Stomach (tissue), 8 donors: ENCODE measurements at regions not wholly inside any gene's neighbourhood (a gene's known extent, or its start where the extent isn't known, plus 50 kb on each side); places are given as distances from the start of the nearest gene placed in this dataset.
"Not testable (repeated sequence)": the region's sequence is repeated elsewhere in the genome, so short reads cannot be mapped to it uniquely, and the experiment has no call there.

Experiments used
- DNase-seq, 2 donors: peaks; one replicate each; pipeline versions ENCODE4 v3.0.0 to v3.0.0-alpha.2; 2013 to 2019
- H3K27ac ChIP-seq, 5 donors: fragments of 200-600 bp in 4 of 5; sonication (generic) in 4 of 5; one replicate each; pipeline ENCODE4 v1.5.1; 2013 to 2019; ENCODE audit warnings: mild to moderate bottlenecking in 1 of 5, moderate library complexity in 1 of 5
- H3K27me3 ChIP-seq, 3 donors: fragments of 200-600 bp; sonication (generic); one replicate each; pipeline ENCODE4 v1.5.1; 2017 to 2019; ENCODE audit warnings: mixed run types in 1 of 3
- H3K36me3 ChIP-seq, 4 donors: fragments of 200-600 bp; sonication (generic); 1 replicate in 3 of 4; 2 replicates in 1 of 4; pipeline ENCODE4 v1.5.1; 2016 to 2019
- H3K4me1 ChIP-seq, 4 donors: fragments of 200-600 bp; sonication (generic); one replicate each; pipeline ENCODE4 v1.5.1; 2016 to 2019
- H3K4me3 ChIP-seq, 4 donors: fragments of 200-600 bp; sonication (generic) in 3 of 4; one replicate each; pipeline ENCODE4 v1.5.1; 2016 to 2019; ENCODE audit warnings: mild to moderate bottlenecking in 1 of 4
- H3K9me3 ChIP-seq, 4 donors: fragments of 200-600 bp; sonication (generic); one replicate each; pipeline ENCODE4 v1.5.1; 2016 to 2019
- CTCF ChIP-seq, 7 experiments: fragments of 450-650 bp in 4 of 7; fragments of 200-600 bp in 3 of 7; sonication (generic) in 3 of 7; IDR thresholded peaks; one replicate each; pipeline ENCODE4 v1.5.1; 2016 to 2019; ENCODE audit warnings: antibody characterized with exemption in 7 of 7, control low read depth in 2 of 7, mild to moderate bottlenecking in 1 of 7
- EP300 ChIP-seq: sonication (generic); formaldehyde crosslinking; IDR thresholded peaks from one replicate; pipeline ENCODE4 v1.6.1; 2017; ENCODE audit warnings: antibody characterized with exemption
- POLR2A ChIP-seq, 4 donors: fragments of 450-650 bp; IDR thresholded peaks; one replicate each; pipeline ENCODE4 v1.6.1; 2016; ENCODE audit warnings: antibody characterized with exemption in 4 of 4, control low read depth in 2 of 4, mild to moderate bottlenecking in 1 of 4, moderate library complexity in 1 of 4
- POLR2AphosphoS5 ChIP-seq, 3 donors: sonication (generic); formaldehyde crosslinking; IDR thresholded peaks; one replicate each; pipeline ENCODE4 v1.6.1; 2016; ENCODE audit warnings: antibody characterized with exemption in 3 of 3
- WGBS, 5 donors: extraction: QIAGEN DNeasy Blood & Tissue Kit in 3 of 5; methylation state at CpG; one replicate each; pipeline versions ENCODE4 v1.1.5 to v1.1.7; 2013 to 2018; 5-methylcytosine and 5-hydroxymethylcytosine counted together
- intact Hi-C: fragments of 100-400 bp; cut with DNase I; formaldehyde crosslinking; loops from one replicate; pipeline ENCODE4 v1.15.1; 2023; ENCODE audit warnings: low total_unique reads
- donor health status: healthy with polysubstance abuse.
- donor health status: Bipolar disorder and iron deficiency.
- donor health status: healthy.

- WGBS, 5 donors = 78 to 95% (median 84%) methylated on average over 1 of the region's 1 CpG
- TF ChIP-seq POLR2A (IDR thresholded peaks at IDR 0.05) (no peak), POLR2AphosphoS5 (IDR thresholded peaks at IDR 0.05) (no peak), CTCF (IDR thresholded peaks at IDR 0.05) (no peak), EP300 (no peak)
- no peak overlapping the region for H3K4me3 ChIP-seq
- no peak for DNase-seq
- H3K36me3 ChIP-seq = no peaks in the 10 kb centered on the region
- intact Hi-C loops = no loop called here
- no peak overlapping the region for H3K27ac ChIP-seq
- no peaks in the 10 kb centered on the region for H3K9me3 ChIP-seq
- H3K27me3 ChIP-seq = no peaks in the 10 kb centered on the region
- H3K4me1 ChIP-seq = peaks cover 0 to 7% (median 0%) of the 10 kb centered on the region in 4 donors
These were observed 126.1 kb upstream of the RASA1 start for GRCh38 chr5:87141544-87141943.

DNA sequence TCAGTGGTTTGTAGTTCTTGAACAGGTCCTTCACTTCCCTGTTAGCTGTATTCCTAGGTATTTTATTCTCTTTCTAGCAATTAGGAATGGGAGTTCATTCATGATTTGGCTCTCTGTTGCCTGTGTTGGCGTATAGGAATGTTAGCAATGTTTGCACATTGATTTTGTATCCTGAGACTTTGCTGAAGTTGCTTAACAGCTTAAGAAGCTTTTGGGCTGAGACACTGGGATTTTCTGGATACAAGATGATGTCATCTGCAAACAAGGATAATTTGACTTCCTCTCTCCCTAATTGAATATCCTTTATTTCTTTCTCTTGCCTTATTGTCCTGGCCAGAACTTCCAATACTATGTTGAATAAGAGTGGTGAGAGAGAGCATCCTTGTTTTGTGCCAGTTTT is 121.8 kb upstream of the RASA1 start:
- H3K36me3 ChIP-seq, H3K27me3 ChIP-seq, DNase-seq, H3K9me3 ChIP-seq, H3K27ac ChIP-seq, H3K4me1 ChIP-seq, H3K4me3 ChIP-seq, intact Hi-C loops: not testable (repeated sequence)
- 43 to 82% (median 53%) methylated on average over 1 of the region's 1 CpG for WGBS, 5 donors

DNA sequence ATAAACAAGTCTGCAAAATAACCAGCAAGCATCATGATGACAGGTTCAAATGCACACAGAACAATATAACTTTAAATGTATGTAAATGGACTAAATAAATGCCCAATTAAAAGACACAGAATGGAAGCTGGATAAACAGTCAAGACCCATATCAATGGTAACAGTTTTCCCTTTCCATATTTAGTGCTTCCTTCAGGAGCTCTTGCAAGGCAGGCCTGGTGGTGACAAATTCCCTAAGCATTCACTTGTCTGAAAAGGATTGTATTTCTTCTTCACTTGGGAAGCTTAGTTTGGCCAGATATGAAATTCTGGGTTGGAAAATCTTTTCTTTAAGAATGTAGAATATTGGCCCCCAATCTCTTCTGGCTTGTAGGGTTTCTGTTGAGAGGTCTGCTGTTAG is 120.2 kb upstream of the RASA1 start:
- no peaks in the 10 kb centered on the region for H3K4me1 ChIP-seq
- peaks cover 0 to 4% (median 0%) of the 10 kb centered on the region in 3 donors for H3K27me3 ChIP-seq
- H3K4me3 ChIP-seq = no peak overlapping the region
- no peaks in the 10 kb centered on the region for H3K36me3 ChIP-seq
- H3K9me3 ChIP-seq = peaks cover 0 to 10% (median 0%) of the 10 kb centered on the region in 4 donors
- DNase-seq = no peak
- intact Hi-C loops = no loop called here
- no peak for TF ChIP-seq POLR2AphosphoS5 (IDR thresholded peaks at IDR 0.05)
- no peak for TF ChIP-seq EP300
- no peak for TF ChIP-seq POLR2A (IDR thresholded peaks at IDR 0.05)
- no peak for TF ChIP-seq CTCF (IDR thresholded peaks at IDR 0.05)
- no peak overlapping the region for H3K27ac ChIP-seq

DNA sequence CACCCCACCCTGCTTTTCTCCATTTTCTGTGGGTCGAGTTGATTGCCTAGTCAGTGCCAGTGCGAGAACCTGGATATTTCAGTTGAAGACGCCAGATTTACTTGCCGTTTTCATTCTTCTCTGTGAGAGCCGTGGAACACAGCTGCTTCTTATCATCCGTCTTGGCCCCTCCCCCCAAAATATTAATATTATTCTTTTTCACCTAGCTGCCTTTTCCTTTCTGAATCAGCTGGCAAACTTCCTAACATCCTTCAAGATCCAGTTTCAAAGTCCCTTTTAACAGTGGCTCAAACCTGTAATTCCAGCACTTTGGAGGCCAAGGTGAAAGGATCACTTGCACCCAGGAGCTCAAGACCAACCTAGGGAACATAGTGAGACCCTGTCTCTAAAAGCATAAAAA is 117.1 kb upstream of the RASA1 start:
- no peak for DNase-seq
- Histone ChIP-seq H3K36me3 (no peaks in the 10 kb centered on the region), H3K4me3 (no peak overlapping the region), H3K27ac (no peak overlapping the region), H3K9me3 (peaks cover 0 to 10% (median 0%) of the 10 kb centered on the region in 4 donors), H3K27me3 (peaks cover 0 to 4% (median 0%) of the 10 kb centered on the region in 3 donors), H3K4me1 (no peaks in the 10 kb centered on the region)
- no peak for TF ChIP-seq CTCF (IDR thresholded peaks at IDR 0.05)
- no peak for TF ChIP-seq POLR2A (IDR thresholded peaks at IDR 0.05)
- no peak for TF ChIP-seq EP300
- TF ChIP-seq POLR2AphosphoS5 (IDR thresholded peaks at IDR 0.05) = no peak
- WGBS, 5 donors = 68 to 86% (median 75%) methylated on average over 6 of the region's 6 CpGs
- intact Hi-C loops = no loop called here

- WGBS, 5 donors = 24 to 45% (median 40%) methylated on average over 1 of the region's 1 CpG
- Histone ChIP-seq H3K27ac (no peak overlapping the region), H3K4me1 (no peaks in the 10 kb centered on the region), H3K27me3 (peaks cover 0 to 4% (median 0%) of the 10 kb centered on the region in 3 donors), H3K36me3 (no peaks in the 10 kb centered on the region), H3K4me3 (no peak overlapping the region), H3K9me3 (peaks cover 0 to 10% (median 0%) of the 10 kb centered on the region in 4 donors)
- TF ChIP-seq EP300 = no peak
- no peak for TF ChIP-seq CTCF (IDR thresholded peaks at IDR 0.05)
- intact Hi-C loops = no loop called here
- no peak for DNase-seq
These were observed 116.1 kb upstream of the RASA1 start for GRCh38 chr5:87151547-87151946.
